ENCODE measurements at regions not wholly inside any gene's neighbourhood (a gene's known extent, or its start where the extent isn't known, plus 50 kb on each side); places are given as distances from the start of the nearest gene placed in this dataset.

- TF ChIP-seq CTCF (IDR thresholded peaks at IDR 0.05) (no peak), EZH2 (IDR thresholded peaks at IDR 0.05; ENCODE audit: borderline replicate concordance, insufficient read depth, low read depth, low read length, poor library complexity, severe bottlenecking) (no peak)
Measured at GRCh38 chr5:171533153-171533552, 113.7 kb downstream of the FGF18 start.
